ENCODE measurements at regions not wholly inside any gene's neighbourhood (a gene's known extent, or its start where the extent isn't known, plus 50 kb on each side); places are given as distances from the start of the nearest gene placed in this dataset.

GRCh38 chr5:74954919-74955318 lies 88.7 kb upstream of the FAM169A start:
- no peak for DNase-seq (ENCODE audit: low spot score)

- DNase-seq (ENCODE audit: low spot score): no peak
Measured at GRCh38 chr5:74953937-74954720, 87.9 kb upstream of the FAM169A start.

GRCh38 chr5:74953554-74953936 lies 87.4 kb upstream of the FAM169A start:
- no peak for DNase-seq (ENCODE audit: low spot score)

- no peak for DNase-seq (ENCODE audit: low spot score)
Measured at GRCh38 chr5:74952406-74952805, 86.2 kb upstream of the FAM169A start.

GRCh38 chr5:74951865-74952264 lies 85.7 kb upstream of the FAM169A start:
- no peak for DNase-seq (ENCODE audit: low spot score)

- DNase-seq (ENCODE audit: low spot score): no peak
Measured at GRCh38 chr5:74950836-74951515, 84.8 kb upstream of the FAM169A start.

GRCh38 chr5:74949976-74950375 lies 83.8 kb upstream of the FAM169A start:
- DNase-seq (ENCODE audit: low spot score): no peak

GRCh38 chr5:74948031-74948546 lies 81.9 kb upstream of the FAM169A start:
- DNase-seq (ENCODE audit: low spot score): no peak

- DNase-seq (ENCODE audit: low spot score): no peak
Measured at GRCh38 chr5:74946471-74946870, 80.3 kb upstream of the FAM169A start.

GRCh38 chr5:74945561-74946165 lies 79.5 kb upstream of the FAM169A start:
- no peak for DNase-seq (ENCODE audit: low spot score)

GRCh38 chr5:74943905-74944304 lies 77.7 kb upstream of the FAM169A start:
- DNase-seq (ENCODE audit: low spot score): no peak

- DNase-seq (ENCODE audit: low spot score): no peak
Measured at GRCh38 chr5:74942622-74943286, 76.6 kb upstream of the FAM169A start.

GRCh38 chr5:74940782-74941353 lies 74.7 kb upstream of the FAM169A start:
- DNase-seq (ENCODE audit: low spot score): no peak

- no peak for DNase-seq (ENCODE audit: low spot score)
Measured at GRCh38 chr5:74938250-74938933, 72.2 kb upstream of the FAM169A start.

- no peak for DNase-seq (ENCODE audit: low spot score)
Measured at GRCh38 chr5:74935752-74936091, 69.5 kb upstream of the FAM169A start.

GRCh38 chr5:74934949-74935751 lies 69.0 kb upstream of the FAM169A start:
- DNase-seq (ENCODE audit: low spot score): peak; percentile 85

- DNase-seq (ENCODE audit: low spot score): no peak
Measured at GRCh38 chr5:74927336-74927735, 61.1 kb upstream of the FAM169A start.

GRCh38 chr5:74919487-74919886 lies 53.3 kb upstream of the FAM169A start:
- DNase-seq (ENCODE audit: low spot score): peak; percentile 41

GRCh38 chr5:74919041-74919440 lies 52.9 kb upstream of the FAM169A start:
- DNase-seq (ENCODE audit: low spot score): no peak

GRCh38 chr5:74918232-74918669 lies 52.1 kb upstream of the FAM169A start:
- no peak for DNase-seq (ENCODE audit: low spot score)
